GM19351 (cell line): ENCODE measurements at regions not wholly inside any gene's neighbourhood (a gene's known extent, or its start where the extent isn't known, plus 50 kb on each side); places are given as distances from the start of the nearest gene placed in this dataset.
"Not testable (repeated sequence)": the region's sequence is repeated elsewhere in the genome, so short reads cannot be mapped to it uniquely, and the experiment has no call there.

Source experiments
- ATAC-seq: cut with Tn5 transposase; IDR thresholded peaks from one replicate; pipeline ENCODE4 v1.9.1; 2021; ENCODE audit warnings: mild to moderate bottlenecking, moderate library complexity; ENCODE audit not compliant: unreplicated experiment

- ATAC-seq = not testable (repeated sequence)
Observed at GRCh38 chr14:19052977-19053376, 85.7 kb downstream of the POTEM start.

- ATAC-seq = not testable (repeated sequence)
Observed at GRCh38 chr14:19053426-19054050, 86.3 kb downstream of the POTEM start.

GRCh38 chr14:19054108-19054721, 87.0 kb downstream of the POTEM start:
- ATAC-seq = not testable (repeated sequence)

DNA sequence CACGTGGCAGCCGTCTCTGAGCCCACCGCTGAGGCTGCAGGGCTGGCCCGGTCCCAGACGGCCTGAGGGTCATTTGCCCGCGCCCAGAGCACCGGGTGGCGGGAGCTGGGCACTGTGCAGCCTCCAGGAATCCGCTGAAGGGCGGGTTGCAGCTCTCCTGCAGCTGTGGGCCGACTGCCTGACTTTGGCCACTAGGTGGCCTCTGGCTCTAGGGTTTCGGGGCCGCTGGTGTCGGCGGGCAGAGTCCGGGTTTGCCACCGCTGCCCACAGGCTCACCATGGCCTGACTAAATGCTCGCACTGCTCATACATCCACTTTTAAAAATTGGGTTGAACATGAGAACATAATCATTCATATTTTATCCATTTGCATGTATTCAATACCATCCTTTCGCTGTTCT, 87.7 kb downstream of the POTEM start:
- not testable (repeated sequence) for ATAC-seq

- ATAC-seq = not testable (repeated sequence)
Observed at GRCh38 chr14:19059066-19059465, 91.8 kb downstream of the POTEM start.

- not testable (repeated sequence) for ATAC-seq
Observed at GRCh38 chr14:19061689-19062450, 94.6 kb downstream of the POTEM start.

GRCh38 chr14:19068957-19069356, 101.7 kb downstream of the POTEM start:
- not testable (repeated sequence) for ATAC-seq

- not testable (repeated sequence) for ATAC-seq
Observed at GRCh38 chr14:19072518-19072917, 105.3 kb downstream of the POTEM start.

DNA sequence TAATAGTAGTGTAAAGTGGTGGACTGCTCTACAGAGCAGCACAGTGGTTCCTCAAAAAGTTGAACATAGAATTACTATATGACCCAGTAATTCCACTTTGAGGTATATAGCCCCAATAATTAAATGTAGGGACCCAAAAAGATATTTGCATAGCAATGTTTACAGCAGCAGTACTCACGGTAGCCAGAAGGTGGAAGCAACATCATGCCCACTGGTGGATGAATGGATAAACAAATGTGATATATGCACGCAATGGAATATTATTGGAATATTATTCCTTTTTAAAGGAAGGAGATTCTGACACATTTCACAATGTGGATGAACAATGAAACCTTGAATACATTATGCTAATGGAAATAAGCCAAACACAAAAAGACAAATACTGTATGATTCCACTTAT, 121.4 kb downstream of the POTEM start:
- ATAC-seq = not testable (repeated sequence)

GRCh38 chr14:19093227-19093626, 126.0 kb downstream of the POTEM start:
- not testable (repeated sequence) for ATAC-seq

- ATAC-seq = not testable (repeated sequence)
Observed at GRCh38 chr14:19094731-19095130, 127.5 kb downstream of the POTEM start.

DNA sequence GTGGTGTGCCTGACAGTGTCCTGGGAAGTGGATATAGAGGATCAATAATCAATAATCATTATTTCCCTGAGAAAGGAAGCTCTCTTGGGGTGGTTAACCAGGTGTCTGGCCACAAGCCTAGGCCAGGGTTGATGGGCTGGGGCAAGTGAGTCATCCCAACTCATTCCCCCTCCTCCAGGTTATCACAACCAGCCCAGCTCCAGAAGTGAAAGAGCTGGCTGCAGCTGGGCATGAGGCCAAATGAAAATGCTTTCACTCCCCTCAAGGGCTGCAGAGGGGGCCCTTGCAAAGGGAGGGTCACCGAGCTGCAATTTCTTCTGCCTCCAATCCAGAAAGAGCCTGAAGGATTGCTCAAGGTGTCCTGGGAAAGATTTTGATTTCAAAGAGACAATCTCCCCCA, 127.9 kb downstream of the POTEM start:
- not testable (repeated sequence) for ATAC-seq

DNA sequence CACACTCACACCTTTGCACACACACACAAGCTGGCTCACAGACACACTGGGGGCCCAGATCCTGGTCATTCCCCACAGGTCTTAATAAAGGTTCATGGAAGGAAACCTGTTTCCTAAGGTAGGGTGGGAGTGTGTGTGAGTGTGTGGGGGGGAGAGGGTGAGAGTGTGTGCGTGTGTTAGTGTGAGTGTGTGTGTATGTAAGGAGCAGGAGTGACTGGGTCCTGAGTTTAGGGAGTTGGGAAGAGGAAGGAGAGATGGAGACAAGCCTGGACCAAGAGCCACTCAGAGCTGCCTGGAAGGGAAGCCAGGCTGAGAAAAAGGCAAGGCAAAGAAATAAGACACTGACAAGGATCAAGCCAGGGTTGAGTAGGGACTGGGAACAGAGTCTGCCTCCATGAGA, 129.2 kb downstream of the POTEM start:
- ATAC-seq = not testable (repeated sequence)

GRCh38 chr14:19096876-19097275, 129.6 kb downstream of the POTEM start:
- not testable (repeated sequence) for ATAC-seq

GRCh38 chr14:19097306-19097705, 130.1 kb downstream of the POTEM start:
- not testable (repeated sequence) for ATAC-seq

- not testable (repeated sequence) for ATAC-seq
Observed at GRCh38 chr14:19097750-19098149, 130.5 kb downstream of the POTEM start.

DNA sequence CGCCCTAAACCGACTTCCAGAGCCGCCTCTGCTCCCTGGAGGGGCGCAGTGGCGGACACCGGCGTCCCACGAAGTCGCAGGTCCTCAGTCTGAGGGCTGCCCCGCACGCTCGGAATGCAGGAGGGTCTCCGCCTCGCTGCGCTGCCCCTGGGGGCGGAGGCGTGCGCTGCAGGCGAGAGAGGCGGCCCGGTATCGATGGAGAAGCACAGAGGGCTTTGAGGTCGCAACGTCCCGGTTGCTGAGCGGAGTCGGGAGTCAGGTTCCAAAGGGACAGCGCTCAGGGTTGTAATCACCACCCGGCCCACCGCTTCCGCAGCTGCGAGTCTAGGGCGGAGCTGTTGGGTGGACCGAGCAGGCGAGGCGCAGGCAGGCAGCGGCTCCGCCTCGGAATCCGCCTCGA, 131.0 kb downstream of the POTEM start:
- ATAC-seq = not testable (repeated sequence)

- ATAC-seq = not testable (repeated sequence)
Observed at GRCh38 chr14:19098732-19099131, 131.5 kb downstream of the POTEM start.

- ATAC-seq = not testable (repeated sequence)
Observed at GRCh38 chr14:19099336-19099735, 132.1 kb downstream of the POTEM start.

DNA sequence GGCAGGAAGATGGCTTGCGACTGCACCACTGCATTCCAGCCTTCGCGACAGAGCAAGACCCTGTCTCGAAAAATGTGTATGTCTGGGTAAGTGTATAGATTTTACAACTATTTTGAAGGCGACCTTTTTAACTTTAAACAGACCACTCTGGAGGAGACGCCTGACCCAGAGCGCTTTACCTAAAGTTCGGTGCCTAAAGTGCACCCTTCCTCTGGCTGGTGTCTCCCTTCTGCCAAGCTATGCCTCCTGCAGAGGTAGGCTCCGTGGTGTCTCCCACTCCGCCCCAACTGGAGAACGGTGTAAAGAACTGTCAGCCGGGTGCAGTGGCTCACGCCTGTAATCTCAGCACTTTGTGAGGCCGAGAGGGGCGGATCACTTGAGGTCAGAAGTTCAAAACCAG, 132.7 kb downstream of the POTEM start:
- ATAC-seq = not testable (repeated sequence)

DNA sequence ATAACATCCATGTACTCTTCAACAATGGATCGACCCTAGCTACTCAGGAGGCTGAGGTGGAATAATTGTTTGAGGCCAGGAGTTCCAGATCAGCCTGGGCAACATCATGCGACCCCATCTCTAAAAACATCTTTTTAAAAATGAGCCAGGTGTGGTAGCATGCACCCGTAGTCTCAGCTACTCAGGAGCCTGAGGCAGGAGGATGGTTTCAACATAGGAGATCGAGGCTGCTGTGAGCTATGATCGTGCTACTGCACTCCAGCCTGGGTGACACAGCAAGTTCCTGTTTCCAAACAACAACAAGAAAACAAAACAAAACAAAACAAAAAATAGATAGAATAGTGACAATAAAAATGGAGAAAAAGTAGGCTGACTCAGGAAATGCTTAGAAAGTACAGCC, 138.3 kb downstream of the POTEM start:
- not testable (repeated sequence) for ATAC-seq

DNA sequence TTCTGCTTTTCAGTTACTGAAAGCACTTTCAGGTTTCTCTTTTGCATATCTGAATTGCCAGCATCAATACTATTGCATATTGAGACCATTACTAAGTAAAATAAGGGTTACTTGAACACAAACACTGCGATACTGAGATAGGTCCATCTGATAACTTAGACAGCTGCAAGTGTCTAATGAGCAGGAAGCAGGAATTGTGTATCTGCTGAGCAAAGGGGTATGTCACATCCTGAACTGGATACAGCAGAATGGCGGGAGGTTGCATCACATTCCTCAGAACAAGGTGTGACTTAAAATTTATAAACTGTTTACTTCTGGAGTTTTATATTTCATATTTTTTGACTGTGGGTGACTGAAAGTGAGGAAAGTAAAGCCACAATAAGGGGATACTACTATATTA, 142.7 kb downstream of the POTEM start:
- not testable (repeated sequence) for ATAC-seq
